Tibial nerve (tissue), 4 donors: ENCODE measurements at regions not wholly inside any gene's neighbourhood (a gene's known extent, or its start where the extent isn't known, plus 50 kb on each side); places are given as distances from the start of the nearest gene placed in this dataset.

Experiments
- EP300 ChIP-seq, 2 donors: sonication (generic); formaldehyde crosslinking; IDR thresholded peaks; one replicate each; pipeline ENCODE4 v1.6.1; 2017; ENCODE audit warnings: antibody characterized with exemption in 2 of 2, mild to moderate bottlenecking in 1 of 2
- POLR2A ChIP-seq, 2 donors: fragments of 450-650 bp; IDR thresholded peaks; one replicate each; pipeline ENCODE4 v1.6.1; 2017; ENCODE audit warnings: antibody characterized with exemption in 2 of 2, mild to moderate bottlenecking in 2 of 2, moderate library complexity in 2 of 2
- TF ChIP-seq, protein P1 (sequence below), 5 experiments: fragments of 200-600 bp in 3 of 5; fragments of 450-650 bp in 2 of 5; sonication (generic) in 3 of 5; IDR thresholded peaks; one replicate each; pipeline ENCODE4 v1.5.1; 2016 to 2019; ENCODE audit warnings: antibody characterized with exemption in 5 of 5, mild to moderate bottlenecking in 3 of 5, moderate library complexity in 2 of 5

DNA sequence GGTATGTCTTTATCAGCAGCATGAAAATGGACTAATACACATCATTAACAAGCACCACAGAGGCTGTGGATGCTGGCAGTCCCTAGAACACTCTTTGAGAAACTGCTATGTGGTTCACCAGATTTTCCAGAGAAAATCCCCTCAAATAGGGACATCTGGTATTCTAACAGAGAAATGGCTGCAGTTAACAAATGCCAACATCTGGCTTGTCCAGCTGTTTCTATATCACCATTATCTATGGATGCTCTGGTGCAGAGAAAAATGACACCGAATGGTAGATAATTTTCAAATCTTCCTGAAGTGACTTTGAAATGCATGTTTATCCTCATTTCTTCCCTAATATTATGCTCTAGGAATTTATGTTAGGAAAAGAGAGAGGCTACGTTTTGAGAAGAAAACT lies 403.5 kb upstream of the PROX1 start:
- TF ChIP-seq POLR2A (IDR thresholded peaks at IDR 0.05) = no peak
- TF ChIP-seq, protein P1, sequence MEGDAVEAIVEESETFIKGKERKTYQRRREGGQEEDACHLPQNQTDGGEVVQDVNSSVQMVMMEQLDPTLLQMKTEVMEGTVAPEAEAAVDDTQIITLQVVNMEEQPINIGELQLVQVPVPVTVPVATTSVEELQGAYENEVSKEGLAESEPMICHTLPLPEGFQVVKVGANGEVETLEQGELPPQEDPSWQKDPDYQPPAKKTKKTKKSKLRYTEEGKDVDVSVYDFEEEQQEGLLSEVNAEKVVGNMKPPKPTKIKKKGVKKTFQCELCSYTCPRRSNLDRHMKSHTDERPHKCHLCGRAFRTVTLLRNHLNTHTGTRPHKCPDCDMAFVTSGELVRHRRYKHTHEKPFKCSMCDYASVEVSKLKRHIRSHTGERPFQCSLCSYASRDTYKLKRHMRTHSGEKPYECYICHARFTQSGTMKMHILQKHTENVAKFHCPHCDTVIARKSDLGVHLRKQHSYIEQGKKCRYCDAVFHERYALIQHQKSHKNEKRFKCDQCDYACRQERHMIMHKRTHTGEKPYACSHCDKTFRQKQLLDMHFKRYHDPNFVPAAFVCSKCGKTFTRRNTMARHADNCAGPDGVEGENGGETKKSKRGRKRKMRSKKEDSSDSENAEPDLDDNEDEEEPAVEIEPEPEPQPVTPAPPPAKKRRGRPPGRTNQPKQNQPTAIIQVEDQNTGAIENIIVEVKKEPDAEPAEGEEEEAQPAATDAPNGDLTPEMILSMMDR (IDR thresholded peaks at IDR 0.05) = no peak
- no peak for TF ChIP-seq EP300 (IDR thresholded peaks at IDR 0.05)
